Erythroblast (primary cell): ENCODE measurements at regions not wholly inside any gene's neighbourhood (a gene's known extent, or its start where the extent isn't known, plus 50 kb on each side); places are given as distances from the start of the nearest gene placed in this dataset.
"Not testable (repeated sequence)": the region's sequence is repeated elsewhere in the genome, so short reads cannot be mapped to it uniquely, and the experiment has no call there.

Experiments
- GATA1 ChIP-seq: IDR thresholded peaks from 2 replicates; pipeline ENCODE4 v1.6.1; 2011; ENCODE audit warnings: low read depth, mild to moderate bottlenecking, control low read depth, low read length, moderate library complexity
- POLR2A ChIP-seq: IDR thresholded peaks from 2 replicates; pipeline ENCODE4 v1.6.1; 2011; ENCODE audit warnings: mild to moderate bottlenecking, low read length

DNA sequence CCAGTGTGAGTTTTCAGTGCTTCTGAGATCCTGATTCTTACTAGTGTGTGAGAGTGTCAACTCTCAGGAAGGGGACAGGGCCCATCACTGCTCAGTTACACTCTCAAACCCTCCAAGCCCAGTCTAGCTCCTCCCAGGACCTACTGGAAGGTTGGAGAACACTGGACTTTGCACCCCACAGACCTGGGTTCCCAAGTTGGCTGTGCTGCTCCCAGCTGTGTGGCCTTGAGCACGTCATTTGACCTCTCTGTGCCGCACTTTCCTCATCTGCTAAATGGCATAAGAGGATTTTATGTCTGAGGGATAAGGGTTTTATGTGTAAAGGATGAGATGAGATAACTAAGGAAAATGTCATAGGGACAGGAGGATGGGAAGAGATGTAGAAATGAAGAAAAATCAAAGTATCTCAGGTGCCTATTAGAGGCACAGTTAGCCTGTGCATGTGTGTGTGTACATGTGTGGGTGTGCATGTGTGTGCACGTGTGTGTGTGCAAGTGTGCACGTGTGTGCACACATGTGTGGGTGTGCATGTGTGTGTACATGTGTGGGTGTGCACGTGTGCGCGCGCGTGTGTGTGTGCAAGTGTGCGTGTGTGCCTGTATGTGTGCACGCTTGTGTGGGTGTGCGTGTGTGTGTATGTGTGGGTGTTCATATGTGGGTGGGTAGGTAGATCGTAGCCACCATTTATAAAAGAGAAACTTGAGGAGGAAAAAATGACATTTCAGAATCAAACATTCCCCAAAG lies 108.0 kb upstream of the GRK3 start:
- not testable (repeated sequence) for TF ChIP-seq POLR2A, GATA1
